ENCODE measurements at regions not wholly inside any gene's neighbourhood (a gene's known extent, or its start where the extent isn't known, plus 50 kb on each side); places are given as distances from the start of the nearest gene placed in this dataset.
"Not testable (repeated sequence)": the region's sequence is repeated elsewhere in the genome, so short reads cannot be mapped to it uniquely, and the experiment has no call there.

GRCh38 chr2:95681589-95682081 lies 89.8 kb downstream of the TRIM43 start:
- not testable (repeated sequence) for H2BK20ac ChIP-seq (ENCODE audit: low read depth, low read length, poor library complexity, severe bottlenecking); H3T11ph ChIP-seq (ENCODE audit: low read length); H4K91ac ChIP-seq (ENCODE audit: insufficient read length, low read depth, low read length); H4K8ac ChIP-seq (replicated peaks; ENCODE audit: insufficient read length, low read depth, low read length); H3K4ac ChIP-seq (ENCODE audit: low read depth, low read length); H2AFZ ChIP-seq (ENCODE audit: low read length); H3K9me3 ChIP-seq (ENCODE audit: control insufficient read depth, low read depth, low read length); H3K27ac ChIP-seq (ENCODE audit: insufficient read length, low read depth, low read length); DNase-seq; H3K23me2 ChIP-seq (ENCODE audit: insufficient read length, low read depth, low read length, poor library complexity, severe bottlenecking); H3K27ac Mint-ChIP-seq; H3K9ac ChIP-seq (ENCODE audit: extremely low read depth, insufficient read length, low read length); H3K4me2 ChIP-seq (ENCODE audit: insufficient read depth, insufficient read length, low read length); H2BK12ac ChIP-seq (ENCODE audit: insufficient read length, low read depth, low read length); H3K56ac ChIP-seq (ENCODE audit: insufficient read length, low read depth, low read length); H3K14ac ChIP-seq (ENCODE audit: insufficient read depth, low read length); H4K5ac ChIP-seq (ENCODE audit: insufficient read length, low read depth, low read length); H2BK120ac ChIP-seq (ENCODE audit: low read depth, low read length, poor library complexity, severe bottlenecking); H3K18ac ChIP-seq (ENCODE audit: insufficient read length, low read depth, low read length); H3K4me1 Mint-ChIP-seq; H2AK5ac ChIP-seq (ENCODE audit: insufficient read length, low read length); H2BK15ac ChIP-seq (ENCODE audit: low read depth, low read length); H3K79me2 ChIP-seq (ENCODE audit: insufficient read depth, low read length); H4K20me1 ChIP-seq (ENCODE audit: control insufficient read depth, insufficient read depth, insufficient read length); H3K23ac ChIP-seq (ENCODE audit: insufficient read length, low read depth, low read length); H3K4me1 ChIP-seq (ENCODE audit: insufficient read depth, low read length); H3K79me1 ChIP-seq (ENCODE audit: insufficient read depth, low read depth, low read length, poor library complexity, severe bottlenecking); H2BK5ac ChIP-seq (ENCODE audit: insufficient read length, low read length); H3K27me3 ChIP-seq (ENCODE audit: insufficient read depth, low read length); H3K36me3 Mint-ChIP-seq (ENCODE audit: insufficient read depth in 1 of 3, low read depth in 3 of 3)
- Mint-ChIP-seq H3K4me3 (peak overlapping the region in 1 of 2 experiments; percentile 78; a peak in 2 of 5 replicates), H3K9me3 (peaks cover 0 to 30% of the 10 kb centered on the region in 2 experiments; a peak in 2 of 5 replicates), H3K27me3 (ENCODE audit: low read depth) (peaks cover 86% of the 10 kb centered on the region)
- WGBS (ENCODE audit: extremely low coverage, insufficient read length, low lambda C conversion rate) = no CpG with 5 or more reads among the region's 6 CpGs

DNA sequence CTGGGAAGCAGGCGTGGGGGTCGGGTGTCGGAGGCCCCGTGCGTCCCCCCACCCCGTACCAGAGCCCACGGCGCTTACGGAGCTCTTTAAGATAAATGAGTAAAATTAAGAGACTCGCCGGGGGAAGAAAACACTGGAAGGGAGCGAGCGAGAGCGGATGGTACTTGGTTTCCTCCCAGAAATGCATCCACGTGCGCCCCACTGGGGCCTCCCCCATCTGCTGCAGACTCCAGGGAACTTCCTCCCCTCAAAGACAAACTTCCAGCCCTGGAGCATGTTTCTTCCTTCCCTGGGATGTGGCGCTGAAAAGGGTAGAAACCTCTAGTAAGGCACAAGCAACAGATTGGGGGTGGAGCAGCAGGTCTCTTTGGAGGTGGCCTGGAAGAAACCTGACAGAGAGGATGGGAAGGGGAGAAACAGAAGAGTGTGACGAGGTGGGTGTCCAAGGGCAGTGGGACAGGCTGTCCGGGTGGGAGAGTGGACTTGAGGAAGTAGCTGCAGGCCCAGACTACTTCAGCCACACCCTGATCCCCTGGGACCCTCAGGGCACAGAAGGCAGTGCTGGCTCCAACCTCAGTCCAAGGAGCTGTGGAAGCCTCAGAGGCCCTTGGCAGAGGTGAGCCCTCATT lies 91.2 kb downstream of the TRIM43 start:
- H3K36me3 Mint-ChIP-seq (ENCODE audit: insufficient read depth in 1 of 3, low read depth in 3 of 3); H3K18ac ChIP-seq (ENCODE audit: insufficient read length, low read depth, low read length); H4K5ac ChIP-seq (ENCODE audit: insufficient read length, low read depth, low read length); H4K91ac ChIP-seq (ENCODE audit: insufficient read length, low read depth, low read length); H3K23ac ChIP-seq (ENCODE audit: insufficient read length, low read depth, low read length); H2BK120ac ChIP-seq (ENCODE audit: low read depth, low read length, poor library complexity, severe bottlenecking); H3K9me3 ChIP-seq (ENCODE audit: control insufficient read depth, low read depth, low read length); H3K27me3 ChIP-seq (ENCODE audit: insufficient read depth, low read length); H3K4ac ChIP-seq (ENCODE audit: low read depth, low read length); H2BK20ac ChIP-seq (ENCODE audit: low read depth, low read length, poor library complexity, severe bottlenecking); H3K9ac ChIP-seq (ENCODE audit: extremely low read depth, insufficient read length, low read length); H2BK12ac ChIP-seq (ENCODE audit: insufficient read length, low read depth, low read length); H2BK5ac ChIP-seq (ENCODE audit: insufficient read length, low read length); H3K27ac ChIP-seq (ENCODE audit: insufficient read length, low read depth, low read length); H3K27ac Mint-ChIP-seq; H3K4me1 Mint-ChIP-seq; DNase-seq; H3K23me2 ChIP-seq (ENCODE audit: insufficient read length, low read depth, low read length, poor library complexity, severe bottlenecking); H3K79me1 ChIP-seq (ENCODE audit: insufficient read depth, low read depth, low read length, poor library complexity, severe bottlenecking); H4K20me1 ChIP-seq (ENCODE audit: control insufficient read depth, insufficient read depth, insufficient read length); H3K4me1 ChIP-seq (ENCODE audit: insufficient read depth, low read length); H2BK15ac ChIP-seq (ENCODE audit: low read depth, low read length); H4K8ac ChIP-seq (replicated peaks; ENCODE audit: insufficient read length, low read depth, low read length); H2AK5ac ChIP-seq (ENCODE audit: insufficient read length, low read length); H3K79me2 ChIP-seq (ENCODE audit: insufficient read depth, low read length); H3K56ac ChIP-seq (ENCODE audit: insufficient read length, low read depth, low read length); H3T11ph ChIP-seq (ENCODE audit: low read length): not testable (repeated sequence)
- Mint-ChIP-seq H3K27me3 (ENCODE audit: low read depth) (peaks cover 85% of the 10 kb centered on the region), H3K4me3 (peak overlapping the region; percentile 65 to 78), H3K9me3 (peaks cover 0 to 40% of the 10 kb centered on the region in 2 experiments; a peak in 2 of 5 replicates)
- H3K14ac ChIP-seq (ENCODE audit: insufficient read depth, low read length) = peak overlapping the region; percentile 78
- peak overlapping the region; percentile 51 for H2AFZ ChIP-seq (ENCODE audit: low read length)
- WGBS (ENCODE audit: extremely low coverage, insufficient read length, low lambda C conversion rate) = no CpG with 5 or more reads among the region's 19 CpGs
- H3K4me2 ChIP-seq (ENCODE audit: insufficient read depth, insufficient read length, low read length) = peak overlapping the region; percentile 61
